ENCODE measurements at regions not wholly inside any gene's neighbourhood (a gene's known extent, or its start where the extent isn't known, plus 50 kb on each side); places are given as distances from the start of the nearest gene placed in this dataset.
"Not testable (repeated sequence)": the region's sequence is repeated elsewhere in the genome, so short reads cannot be mapped to it uniquely, and the experiment has no call there.

DNA sequence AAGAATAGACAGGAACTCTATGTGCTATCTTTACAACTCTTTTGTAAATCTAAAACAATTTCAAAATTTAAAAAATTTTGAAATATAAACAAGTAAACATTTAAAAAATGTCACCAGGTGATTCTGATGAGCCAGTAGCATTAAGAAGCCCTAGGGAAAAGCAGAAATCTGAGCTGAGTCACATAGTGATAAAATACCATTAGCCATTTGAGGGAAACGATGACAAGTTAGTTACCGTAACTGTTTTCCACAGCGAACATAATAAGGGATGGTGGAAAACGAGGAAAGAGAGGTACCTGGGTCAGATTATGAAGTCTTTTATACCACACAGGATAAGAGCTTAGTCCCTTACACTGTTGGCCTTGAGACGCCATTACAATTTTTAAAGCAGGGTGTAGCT, 55.5 kb downstream of the PRR15 start:
- DNase-seq (ENCODE audit: low read depth in 3 of 3, low spot score in 1 of 3), result no peak

DNA sequence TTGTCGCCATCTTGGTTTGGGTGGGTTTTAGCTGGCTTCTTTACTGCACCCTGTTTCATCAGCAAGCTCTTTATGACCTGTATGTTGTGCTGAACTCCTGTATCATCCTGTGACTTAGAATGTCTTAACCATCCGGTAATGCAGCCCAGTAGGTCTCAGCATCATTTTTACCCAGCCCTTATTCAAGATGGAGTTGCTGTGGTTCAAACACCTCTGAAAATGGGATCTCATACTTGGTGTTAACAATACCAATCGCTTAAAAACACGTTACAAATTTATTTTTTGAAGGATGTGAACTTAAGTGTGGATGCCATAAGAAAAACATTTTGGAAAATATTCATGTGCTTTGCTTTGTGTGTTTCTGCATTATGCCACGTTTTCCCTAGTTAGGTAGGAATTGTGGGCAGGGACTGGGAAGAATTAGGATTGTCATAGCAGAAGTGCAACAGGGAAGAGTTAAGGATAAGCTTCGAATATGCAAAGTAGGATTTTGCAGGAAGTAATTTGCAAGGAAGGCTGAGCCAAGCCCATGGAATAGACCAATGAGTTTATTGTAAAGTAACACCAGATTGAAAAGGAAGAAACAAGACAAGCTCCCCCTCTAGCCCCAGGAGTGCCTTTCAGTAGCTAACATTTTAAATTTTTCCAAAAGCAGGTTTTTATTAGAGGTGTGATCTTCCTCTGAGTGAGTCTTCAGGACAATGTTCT, 56.4 kb downstream of the PRR15 start:
- DNase-seq (ENCODE audit: low read depth in 3 of 3, low spot score in 1 of 3), result no peak

DNA sequence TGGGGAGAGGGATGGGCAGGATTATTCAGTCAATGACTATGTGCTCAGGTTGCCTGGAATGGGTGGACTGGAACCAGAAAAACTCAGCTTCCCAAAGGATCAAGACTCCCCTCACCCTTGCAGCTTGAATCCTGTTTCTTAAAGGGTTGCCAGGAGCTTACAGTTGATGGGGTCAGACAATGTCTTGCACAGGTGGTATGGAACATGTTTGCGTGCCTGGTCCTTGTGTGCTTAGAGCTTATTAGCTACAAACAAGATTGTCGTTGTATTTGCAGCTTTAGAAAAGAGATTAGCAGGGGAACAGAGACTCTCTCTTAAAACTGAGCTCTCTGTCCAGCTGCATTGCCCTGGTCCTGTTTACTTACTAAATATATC, 56.9 kb downstream of the PRR15 start:
- no peak for DNase-seq (ENCODE audit: low read depth in 3 of 3, low spot score in 1 of 3)

DNA sequence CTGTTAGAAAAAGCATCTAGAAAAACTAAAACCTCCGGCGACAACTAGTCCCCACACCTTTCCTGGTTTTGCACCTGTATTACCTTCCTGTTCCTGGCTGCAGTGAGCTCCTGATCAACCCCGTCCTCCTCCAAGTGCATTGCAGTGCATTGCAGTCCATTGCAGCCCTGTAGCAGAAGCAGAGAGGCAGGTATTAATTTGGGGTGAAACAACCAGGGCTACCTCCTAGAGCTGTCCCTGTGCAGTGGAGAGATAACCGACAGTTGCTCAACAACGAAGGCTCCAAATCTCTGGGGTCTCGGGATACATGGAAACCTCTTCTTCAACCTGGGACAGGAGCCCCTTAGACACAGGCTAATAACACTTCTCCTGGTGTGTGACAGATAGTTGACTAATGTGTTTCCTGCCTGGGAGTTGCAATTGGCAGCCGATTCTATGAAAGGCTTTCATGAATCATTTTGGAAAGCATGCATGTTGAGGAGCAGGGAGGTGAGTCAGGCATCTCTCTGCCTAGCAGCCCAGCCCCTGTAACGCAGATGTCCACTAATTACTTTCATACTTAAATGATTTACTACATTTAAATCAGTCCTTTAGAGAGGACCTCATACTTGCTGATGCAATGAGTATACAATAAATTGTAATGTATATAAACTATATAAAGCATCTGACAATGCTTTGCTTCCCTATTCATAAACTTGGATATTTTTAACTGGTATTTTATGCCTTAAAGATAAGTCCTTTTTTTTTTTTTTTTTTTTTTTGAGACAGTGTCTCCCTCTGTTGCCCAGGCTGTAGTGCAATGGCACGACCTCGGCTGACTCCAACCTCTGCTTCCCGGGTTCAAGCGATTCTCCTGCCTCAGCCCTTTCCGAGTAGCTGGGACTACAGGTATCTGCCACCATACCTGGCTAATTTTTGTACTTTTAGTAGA, 59.0 kb downstream of the PRR15 start:
- no peak for DNase-seq (ENCODE audit: low read depth in 3 of 3, low spot score in 1 of 3)

DNA sequence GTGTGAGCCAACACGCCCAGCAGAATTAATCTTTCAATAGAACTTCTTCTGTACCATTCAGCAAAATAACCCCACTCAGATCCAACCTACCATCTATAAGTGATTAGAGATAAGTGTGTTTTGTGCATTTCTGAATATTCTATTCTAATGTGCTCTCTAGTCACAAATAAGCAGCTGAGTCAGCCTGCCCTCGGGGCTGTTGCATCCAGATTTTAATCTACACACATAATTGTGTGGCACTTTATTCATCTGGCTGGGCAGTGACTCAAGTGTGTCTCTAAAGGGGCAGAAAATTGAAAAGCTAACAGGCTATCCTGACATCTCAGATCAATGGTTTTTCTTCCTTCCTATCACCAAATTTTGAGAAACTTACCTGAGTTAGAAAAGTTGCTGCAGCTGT, 60.3 kb downstream of the PRR15 start:
- no peak for DNase-seq (ENCODE audit: low read depth in 3 of 3, low spot score in 1 of 3)

DNA sequence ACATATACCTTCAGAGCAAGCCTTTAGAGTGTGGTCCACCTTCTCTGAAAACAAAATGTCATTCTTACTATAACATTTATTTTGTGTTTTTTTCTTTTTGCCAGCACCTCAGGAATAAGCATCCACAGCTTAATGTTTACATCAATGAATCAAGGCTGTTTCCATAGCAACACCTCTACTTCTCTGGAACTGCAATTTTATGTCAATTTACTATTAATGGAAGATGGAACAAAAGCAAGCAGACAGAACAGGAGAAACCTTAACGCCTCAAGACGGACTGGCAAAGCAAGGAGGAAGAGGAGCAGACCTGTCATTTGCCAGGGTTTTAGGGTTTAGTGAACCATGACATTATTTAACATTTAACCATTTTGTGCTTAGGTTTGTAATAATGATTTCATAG, 63.1 kb downstream of the PRR15 start:
- DNase-seq (ENCODE audit: low read depth in 3 of 3, low spot score in 1 of 3), result no peak

DNA sequence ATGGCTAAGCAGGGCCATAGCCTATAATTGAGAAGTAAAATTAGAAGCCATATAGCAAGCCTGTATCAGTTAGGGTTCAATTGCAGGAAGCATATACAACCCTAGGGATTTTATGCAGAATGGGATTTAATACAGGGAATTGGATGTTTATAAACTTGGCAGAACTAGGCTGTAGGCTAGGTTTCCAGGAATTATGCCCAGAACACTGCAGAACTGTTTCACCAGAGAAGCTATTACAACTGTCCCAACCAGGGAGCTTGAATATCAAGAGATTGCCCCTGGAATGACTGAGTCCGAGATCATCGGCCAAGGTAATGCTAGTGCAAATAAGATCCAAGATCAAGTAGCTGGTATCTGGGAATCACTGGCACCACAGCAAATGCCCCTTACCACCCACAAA, 64.0 kb downstream of the PRR15 start:
- DNase-seq (ENCODE audit: low read depth in 3 of 3, low spot score in 1 of 3), result no peak

DNA sequence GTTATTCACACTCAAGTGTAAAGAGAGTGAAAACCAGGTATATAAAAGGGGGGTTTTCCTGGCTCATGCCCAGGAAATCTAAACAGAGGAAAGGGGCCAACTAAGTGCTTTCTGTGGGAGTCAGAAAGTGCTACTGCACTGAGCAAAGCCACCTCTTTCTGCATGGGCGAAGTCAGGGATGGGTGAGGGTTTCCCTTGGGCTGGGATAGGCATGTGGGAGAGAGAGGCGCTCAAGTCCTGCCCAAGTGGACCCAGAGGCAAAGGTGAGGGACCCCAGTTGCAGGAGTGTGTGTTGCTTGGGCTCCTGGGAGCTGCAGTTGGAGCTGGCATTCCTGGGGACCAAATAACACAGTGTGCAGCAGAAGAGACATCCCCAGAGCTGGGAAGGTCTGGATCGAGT, 65.9 kb downstream of the PRR15 start:
- DNase-seq (ENCODE audit: low read depth in 3 of 3, low spot score in 1 of 3), result no peak

DNA sequence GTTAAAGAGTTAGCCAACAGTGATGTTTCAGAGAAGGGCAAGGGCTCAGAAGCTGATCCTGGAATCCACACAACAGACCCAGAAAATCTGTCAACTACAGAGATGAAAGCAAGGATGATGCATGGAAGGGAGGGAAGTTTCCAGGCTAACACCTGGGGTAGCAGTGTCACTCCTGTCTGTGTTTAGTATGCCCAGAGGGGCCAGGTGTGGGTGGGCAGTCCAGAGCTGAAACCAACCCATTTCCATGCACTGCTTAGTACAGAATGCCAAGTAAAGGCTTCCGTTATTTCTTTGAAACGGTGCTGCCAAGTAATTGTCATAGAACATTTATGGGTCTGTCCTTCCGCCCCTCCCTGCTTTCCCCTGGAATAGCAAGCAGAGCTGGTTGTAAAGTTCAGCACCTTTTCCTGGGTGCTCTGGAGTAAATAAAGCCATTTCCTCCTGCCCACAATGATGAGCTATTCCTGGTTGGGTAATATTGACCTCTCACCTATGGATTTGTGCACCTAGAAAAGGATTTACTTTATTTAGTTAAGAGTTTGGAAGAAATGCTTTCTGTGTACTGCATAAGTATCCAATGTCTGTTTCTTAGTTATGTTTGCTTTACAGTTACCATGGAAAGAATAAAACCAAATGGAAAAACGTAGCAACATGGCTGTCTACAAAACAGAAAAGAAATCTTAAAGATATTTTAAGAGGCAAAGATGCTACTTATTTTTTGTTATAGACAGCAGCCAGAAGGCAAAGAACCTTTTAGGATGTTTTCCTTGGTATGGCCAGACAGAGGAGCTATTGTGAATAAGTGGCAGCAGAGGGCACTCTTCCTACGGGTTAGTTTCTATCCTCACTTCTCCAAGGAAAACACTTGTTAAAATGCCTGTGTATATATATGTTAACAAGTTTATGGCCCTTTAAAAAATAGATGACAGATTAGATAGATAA, 71.7 kb downstream of the PRR15 start:
- not testable (repeated sequence) for DNase-seq (ENCODE audit: low read depth in 3 of 3, low spot score in 1 of 3)

DNA sequence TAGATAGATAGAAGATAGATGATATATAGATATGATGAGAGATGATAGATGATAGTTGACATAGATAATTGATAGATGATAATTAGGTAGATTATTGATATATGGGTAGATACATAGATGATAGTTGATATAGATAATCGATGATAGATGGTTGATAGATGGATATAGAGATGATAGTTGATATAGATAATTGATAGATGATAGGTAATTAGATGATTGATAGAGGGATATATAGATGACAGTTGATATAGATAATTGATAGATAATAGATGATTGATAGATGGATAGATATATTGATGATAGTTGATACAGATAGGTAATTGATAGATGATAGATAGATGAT, 72.3 kb downstream of the PRR15 start:
- DNase-seq (ENCODE audit: low read depth in 3 of 3, low spot score in 1 of 3), result no peak

DNA sequence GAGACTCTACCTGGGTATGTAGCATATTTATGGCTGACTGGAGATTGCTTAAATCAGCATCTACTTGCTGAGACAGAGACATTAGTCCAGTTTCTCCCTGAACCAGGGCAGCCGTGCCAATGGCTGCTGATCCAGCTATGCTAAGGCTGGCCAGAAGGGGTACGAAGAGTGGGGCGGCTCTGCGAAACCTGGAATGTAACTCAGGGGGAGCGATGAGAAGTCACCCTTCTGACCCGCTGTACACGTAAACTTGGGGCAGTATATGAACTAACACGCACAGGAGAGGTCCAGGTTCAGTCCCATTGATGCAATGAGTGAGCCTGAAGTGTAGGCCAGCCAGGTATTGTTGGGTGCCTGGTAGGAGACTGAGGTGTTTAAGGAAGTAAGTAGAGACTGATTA, 73.7 kb downstream of the PRR15 start:
- no peak for DNase-seq (ENCODE audit: low read depth in 3 of 3, low spot score in 1 of 3)

DNA sequence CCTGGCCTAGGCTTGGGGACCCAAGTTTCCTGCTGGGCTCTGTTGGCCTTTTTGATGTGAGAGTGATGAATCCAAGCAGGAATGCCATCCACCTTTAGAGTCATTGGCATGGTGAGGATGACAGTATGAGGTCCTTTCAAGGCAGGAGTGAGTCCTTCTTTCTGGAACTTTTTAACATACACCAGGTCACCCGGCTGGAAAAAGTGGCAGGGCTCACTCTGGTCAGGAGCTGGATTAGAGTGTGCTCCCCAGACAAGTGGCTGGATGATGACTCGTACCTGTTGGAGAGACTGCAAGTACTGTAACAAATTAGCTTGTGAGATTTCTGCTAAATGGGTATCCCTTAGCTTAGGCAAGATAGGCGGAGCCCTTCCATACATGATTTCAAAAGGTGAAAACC, 75.2 kb downstream of the PRR15 start:
- DNase-seq (ENCODE audit: low read depth in 3 of 3, low spot score in 1 of 3), result not testable (repeated sequence)

DNA sequence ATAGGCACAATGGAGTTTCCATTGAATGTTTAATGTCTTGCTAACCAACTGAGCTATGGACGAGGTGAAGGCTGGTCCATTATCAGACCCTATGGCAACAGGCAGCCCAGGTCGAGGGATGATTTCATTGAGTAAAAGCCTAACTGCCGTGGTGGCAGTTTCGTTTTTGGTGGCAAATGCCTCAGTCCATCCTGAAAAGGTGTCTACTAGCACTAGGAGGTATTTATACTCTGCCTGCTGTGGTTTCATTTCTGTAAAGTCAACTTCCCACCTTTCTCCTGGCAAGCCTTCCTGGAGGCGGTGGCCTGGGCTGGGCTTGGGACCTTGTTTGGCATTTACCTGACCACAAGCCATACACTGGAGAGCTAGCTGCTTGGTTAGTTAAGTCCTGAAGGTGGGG, 75.8 kb downstream of the PRR15 start:
- no peak for DNase-seq (ENCODE audit: low read depth in 3 of 3, low spot score in 1 of 3)

DNA sequence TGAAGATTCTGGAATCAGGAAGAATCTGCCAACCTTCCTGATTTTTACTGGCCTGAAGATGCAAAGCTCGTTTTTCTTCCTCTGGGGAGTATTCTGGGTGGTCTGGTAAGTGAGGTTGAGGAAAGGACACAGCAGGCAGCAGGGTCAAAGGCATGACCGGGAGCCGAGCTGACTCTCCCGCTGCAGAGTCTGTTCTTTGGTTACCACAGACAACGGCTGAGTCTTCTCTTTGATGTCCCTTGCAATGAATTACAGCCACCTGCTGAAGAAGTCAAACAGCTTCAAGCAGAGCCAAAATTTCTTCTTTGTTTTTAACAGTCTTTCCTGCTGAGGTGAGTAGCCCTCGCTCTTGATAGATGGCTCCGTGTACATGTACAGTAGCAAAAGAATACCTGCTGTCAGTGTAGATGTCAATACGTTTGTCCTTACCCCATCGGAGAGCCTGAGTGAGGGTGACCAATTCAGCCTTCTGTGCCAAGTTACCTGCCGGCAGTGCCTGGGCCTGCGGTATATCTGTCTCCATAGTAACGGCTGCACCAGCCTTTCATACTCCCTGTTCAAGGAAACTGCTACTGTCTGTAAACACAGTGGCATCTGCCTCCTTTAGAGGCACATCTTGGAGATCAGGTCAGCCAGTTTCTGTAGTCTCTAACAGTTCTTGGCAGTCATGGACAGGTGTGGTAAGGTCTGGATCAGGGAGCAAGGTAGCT, 76.4 kb downstream of the PRR15 start:
- DNase-seq (ENCODE audit: low read depth in 3 of 3, low spot score in 1 of 3), result no peak

DNA sequence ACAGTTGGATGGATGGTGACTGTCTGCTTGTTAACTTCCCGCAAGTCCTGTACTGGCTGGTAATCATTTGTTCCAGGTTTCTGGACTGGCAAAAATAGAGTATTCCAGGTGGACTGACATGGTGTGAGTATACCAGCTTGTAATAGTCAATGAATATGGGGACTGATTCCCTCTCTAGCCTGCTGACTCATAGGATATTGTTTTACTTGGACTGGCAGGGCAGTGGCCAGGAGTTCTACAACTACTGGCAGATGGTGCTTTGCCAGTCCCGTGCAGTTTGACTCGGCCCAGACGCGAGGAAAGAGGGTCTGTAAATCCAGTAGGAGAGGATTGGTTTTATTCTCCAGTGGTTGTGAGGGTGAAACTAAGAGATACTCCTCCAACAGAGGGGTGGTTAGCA, 78.0 kb downstream of the PRR15 start:
- no peak for DNase-seq (ENCODE audit: low read depth in 3 of 3, low spot score in 1 of 3)

DNA sequence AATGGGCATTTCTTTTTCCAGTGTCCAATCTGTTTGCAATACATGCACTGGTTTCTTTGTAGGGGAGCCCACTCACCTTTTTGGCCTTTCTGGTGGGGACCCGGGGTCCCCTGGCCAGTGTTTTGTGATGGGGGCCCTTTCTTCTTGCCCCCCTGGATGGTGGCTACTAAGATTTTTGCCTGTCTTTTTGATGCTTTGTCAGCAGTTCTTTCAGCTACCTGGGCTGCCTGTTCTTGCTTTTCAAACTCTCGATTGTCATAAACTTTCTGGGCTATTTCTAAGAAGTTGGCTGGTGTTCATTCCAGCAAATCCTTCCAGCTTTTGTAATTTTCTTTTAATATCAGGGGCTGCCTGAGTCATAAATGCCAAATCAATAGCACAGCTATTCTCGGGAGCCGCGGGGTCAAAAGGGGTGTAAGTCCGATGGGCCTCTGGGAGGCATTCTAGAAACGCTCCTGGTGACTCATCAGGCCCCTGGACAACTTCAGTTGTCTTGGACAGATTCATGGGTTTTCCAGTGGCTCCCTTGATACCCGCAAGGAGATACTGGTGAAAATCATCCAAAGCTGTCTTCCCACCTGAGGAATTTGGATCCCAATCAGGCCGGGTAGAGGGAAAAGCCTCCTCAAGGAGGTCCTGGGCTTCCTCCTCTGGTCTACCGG, 79.0 kb downstream of the PRR15 start:
- DNase-seq (ENCODE audit: low read depth in 3 of 3, low spot score in 1 of 3), result no peak

DNA sequence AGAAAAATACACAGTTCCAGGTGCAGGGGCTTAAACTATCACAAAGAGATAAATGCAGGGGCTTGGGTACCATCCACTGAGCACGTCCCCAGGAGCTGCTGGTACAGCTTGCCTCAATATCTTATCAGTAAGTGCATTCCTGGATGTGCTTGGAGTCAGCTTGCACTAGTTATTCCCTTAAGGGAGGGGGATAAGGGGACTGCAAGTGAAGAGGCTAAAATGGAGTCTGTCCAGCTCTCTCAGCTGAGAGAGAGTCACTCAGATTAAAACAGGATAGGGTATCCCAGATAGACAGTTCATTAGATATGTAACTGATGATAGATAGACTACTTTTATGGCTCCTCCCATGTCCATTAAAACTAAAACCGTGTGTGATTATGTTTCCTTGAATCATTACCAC, 82.5 kb downstream of the PRR15 start:
- DNase-seq (ENCODE audit: low read depth in 3 of 3, low spot score in 1 of 3), result not testable (repeated sequence)

DNA sequence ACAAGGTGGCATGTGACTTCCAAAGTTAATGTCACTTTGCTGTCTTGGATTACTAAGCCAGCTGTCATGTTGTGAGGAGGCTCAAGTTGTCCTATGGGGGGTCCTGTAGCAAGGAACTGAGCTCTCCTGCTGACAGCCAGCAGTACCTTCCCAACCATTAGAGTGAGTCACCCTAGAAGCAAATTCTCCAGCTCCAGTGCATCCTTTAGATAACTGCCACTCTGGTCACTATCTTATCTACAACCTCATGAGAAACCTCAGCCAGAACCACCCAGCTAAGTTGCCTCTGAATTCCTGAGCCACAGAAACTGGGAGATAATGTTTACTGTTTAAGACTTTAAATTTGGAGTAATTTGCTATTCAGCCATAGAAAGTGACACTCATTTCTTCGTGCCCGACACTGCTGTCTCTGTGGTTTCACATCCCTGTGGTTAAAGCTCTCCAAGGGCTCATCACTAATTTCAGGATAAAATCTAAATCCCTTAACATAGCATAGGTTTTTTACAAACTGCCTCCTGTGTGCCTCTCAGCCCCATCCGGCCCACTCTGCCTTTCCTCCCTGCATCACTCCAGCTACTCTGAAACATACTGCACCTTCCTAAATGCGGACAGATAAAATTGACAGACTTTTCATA, 83.5 kb downstream of the PRR15 start:
- no peak for DNase-seq (ENCODE audit: low read depth in 3 of 3, low spot score in 1 of 3)

DNA sequence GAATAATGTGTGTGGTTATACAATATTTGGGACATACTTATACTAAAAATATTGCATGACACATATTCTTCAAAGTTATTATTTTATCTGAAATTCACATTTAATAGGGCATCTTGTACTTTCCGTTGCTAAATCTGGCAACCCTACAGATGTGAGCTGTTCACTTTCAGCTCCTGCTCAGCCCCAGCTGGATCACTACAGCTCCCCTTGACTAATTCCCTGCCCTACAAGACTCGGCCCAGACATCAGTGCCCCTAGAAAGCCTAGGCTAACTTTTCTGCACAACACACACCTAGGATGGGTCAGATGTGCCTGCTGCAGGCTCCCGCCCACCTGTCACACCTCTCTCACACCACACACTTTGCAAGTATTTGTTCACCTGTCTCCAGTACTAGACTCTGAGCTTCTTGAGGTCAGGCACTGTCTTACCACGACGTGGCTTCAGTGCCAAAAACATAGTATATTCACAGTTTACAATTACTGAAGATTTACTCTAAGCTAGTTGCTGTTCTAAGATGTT, 84.1 kb downstream of the PRR15 start:
- DNase-seq (ENCODE audit: low read depth in 3 of 3, low spot score in 1 of 3), result not testable (repeated sequence)
